Heart right ventricle (tissue), 16 donors: ENCODE measurements at regions not wholly inside any gene's neighbourhood (a gene's known extent, or its start where the extent isn't known, plus 50 kb on each side); places are given as distances from the start of the nearest gene placed in this dataset.

Experiments
- ATAC-seq, 8 donors: fragments of 200-7000 bp; cut with Tn5 transposase; one replicate each; pipeline ENCODE4 v1.9.1; 2020; ENCODE audit warnings: mild to moderate bottlenecking in 8 of 8, moderate library complexity in 8 of 8, moderate number of reproducible peaks in 1 of 8
- DNase-seq, 2 donors: peaks; one replicate each; pipeline ENCODE4 v3.0.0-alpha.2; 2020
- H3K27ac ChIP-seq, 10 donors: fragments of 200-600 bp; sonication (generic) in 2 of 10; one replicate each; pipeline versions ENCODE4 v1.5.0 to v1.8.0; 2020 to 2022; ENCODE audit warnings: mild to moderate bottlenecking in 3 of 10
- H3K27me3 ChIP-seq, 7 donors: fragments of 200-600 bp; one replicate each; pipeline ENCODE4 v1.8.0; 2021 to 2022; ENCODE audit warnings: mild to moderate bottlenecking in 2 of 7
- H3K36me3 ChIP-seq, 9 donors: fragments of 200-600 bp; sonication (generic) in 1 of 9; one replicate each; pipeline versions ENCODE4 v1.5.0 to v1.8.0; 2020 to 2022; ENCODE audit warnings: mild to moderate bottlenecking in 2 of 9
- H3K4me1 ChIP-seq, 9 donors: fragments of 200-600 bp; sonication (generic) in 1 of 9; one replicate each; pipeline versions ENCODE4 v1.5.0 to v1.8.0; 2020 to 2022; ENCODE audit warnings: mild to moderate bottlenecking in 4 of 9
- H3K4me3 ChIP-seq, 10 donors: fragments of 200-600 bp; sonication (generic) in 2 of 10; one replicate each; pipeline versions ENCODE4 v1.5.0 to v1.8.0; 2020 to 2022; ENCODE audit warnings: mild to moderate bottlenecking in 7 of 10, moderate library complexity in 2 of 10
- H3K9me3 ChIP-seq, 11 donors: fragments of 200-600 bp in 10 of 11; sonication (generic) in 2 of 11; one replicate each; pipeline versions ENCODE4 v1.5.0 to v1.8.0; 2013 to 2022; ENCODE audit warnings: mild to moderate bottlenecking in 2 of 11, control low read depth in 1 of 11, moderate library complexity in 1 of 11
- CTCF ChIP-seq, 9 donors: fragments of 200-600 bp; sonication (generic) in 2 of 9; IDR thresholded peaks; one replicate each; pipeline versions ENCODE4 v1.5.0 to v1.8.0; 2021 to 2022; ENCODE audit warnings: antibody characterized with exemption in 9 of 9, mild to moderate bottlenecking in 5 of 9, moderate library complexity in 1 of 9
- WGBS, 2 donors: extraction: QIAGEN DNeasy Blood & Tissue Kit; methylation state at CpG; one replicate each; pipeline ENCODE4 v1.1.7; 2013; ENCODE audit warnings: inconsistent platforms in 1 of 2; 5-methylcytosine and 5-hydroxymethylcytosine counted together
- intact Hi-C, 10 donors: fragments of 100-400 bp; cut with DNase I; formaldehyde crosslinking; loops; one replicate each; pipeline versions ENCODE4 v1.11.1 to v1.14.2; 2022
- donor health status: Arrhythmogenic right ventricular cardiomyopathy.
- donor health status: ischemic (EF 13 %, LVEDD 7.1; RV severe dilation, severe dysfunction).
- donor health status: healthy with polysubstance abuse.
- donor health status: DM: no; HTN: yes; CAD: no.
- donor health status: DM: no; HTN: no; CAD: no.
- donor health status: ischemic (EF 25% LVEDD 6.9; RV normal size, moderate dysfunction).
- donor health status: ischemic (EF 25% LVEDD 5.7; RV mildly dilated, moderate dysfunction).
- donor health status: healthy.
- donor health status: DM: yes; HTN: yes; CAD: no.
- donor health status: Ischemic cardiomyopathy.
- donor health status: ischemic (EF 35%, LVEDD 5.7; RV mildly dilated, moderate dysfunction).
- donor health status: nonischemic (EF 11% LVEDD 7.7; RV severe dilation, severe dysfunction).
- donor health status: DM: yes; HTN: yes; CAD: no.
- donor health status: PGD.
- donor health status: ischemic (EF 29% LVEDD 5.4; RV normal size, mild dysfunction).
- donor health status: nonischemic (EF 23%, LVEDD 6.1; RV moderate dilation, normal function).

- Histone ChIP-seq H3K36me3 (no peaks in the 10 kb centered on the region), H3K9me3 (no peaks in the 10 kb centered on the region), H3K27ac (peak overlapping the region in 6 of 10 donors; percentile 2 to 74 (median 56)), H3K4me3 (no peak overlapping the region), H3K27me3 (no peaks in the 10 kb centered on the region), H3K4me1 (peaks cover 0 to 36% (median 17%) of the 10 kb centered on the region in 9 donors)
- WGBS, 2 donors = 63 to 67% methylated on average over 2 of the region's 2 CpGs
- ATAC-seq (no peak), DNase-seq (no peak)
- intact Hi-C loops = loop anchor here in 3 of 10 donors (5.0 to 10.0 kb wide), 3 partner anchors 290 to 450 kb away; partner anchors contain the start of gene ZNF608 (in 1 of the 3)
- TF ChIP-seq CTCF (IDR thresholded peaks at IDR 0.05) = no peak
Observed at GRCh38 chr5:125197321-125197720, 450.9 kb upstream of the ZNF608 start.

GRCh38 chr5:125198270-125198974 lies 452.0 kb upstream of the ZNF608 start:
- Histone ChIP-seq H3K9me3 (no peaks in the 10 kb centered on the region), H3K4me1 (peaks cover 0 to 36% (median 17%) of the 10 kb centered on the region in 9 donors), H3K27ac (peak overlapping the region in 6 of 10 donors; percentile 28 to 74 (median 60)), H3K27me3 (no peaks in the 10 kb centered on the region), H3K36me3 (no peaks in the 10 kb centered on the region), H3K4me3 (no peak overlapping the region)
- ATAC-seq (peak; percentile 48 to 85 (median 74)), DNase-seq (peak; percentile 51 to 89)
- intact Hi-C loops = loop anchor here in 3 of 10 donors (5.0 to 10.0 kb wide), 3 partner anchors 291 to 451 kb away; partner anchors contain the start of gene ZNF608 (in 1 of the 3)
- no peak for TF ChIP-seq CTCF (IDR thresholded peaks at IDR 0.05)
- WGBS, 2 donors = 16 to 34% methylated on average over 3 of the region's 3 CpGs

GRCh38 chr5:125199373-125199772 lies 452.9 kb upstream of the ZNF608 start:
- DNase-seq (no peak), ATAC-seq (no peak)
- intact Hi-C loops = loop anchor here in 3 of 10 donors (5.0 to 10.0 kb wide), 3 partner anchors 292 to 452 kb away; partner anchors contain the start of gene ZNF608 (in 1 of the 3)
- Histone ChIP-seq H3K27me3 (no peaks in the 10 kb centered on the region), H3K36me3 (no peaks in the 10 kb centered on the region), H3K9me3 (no peaks in the 10 kb centered on the region), H3K4me1 (peaks cover 0 to 36% (median 17%) of the 10 kb centered on the region in 9 donors), H3K27ac (no peak overlapping the region), H3K4me3 (no peak overlapping the region)
- 88% methylated on average over 2 of the region's 2 CpGs for whole genome bisulfite sequencing, 2 donors
- TF ChIP-seq CTCF (IDR thresholded peaks at IDR 0.05) = no peak

GRCh38 chr5:125199968-125200865 lies 453.8 kb upstream of the ZNF608 start:
- H3K4me1 ChIP-seq = peaks cover 0 to 36% (median 17%) of the 10 kb centered on the region in 9 donors
- no peaks in the 10 kb centered on the region for H3K36me3 ChIP-seq
- peak overlapping the region in 7 of 10 donors; percentile 9 to 40 (median 36) for H3K4me3 ChIP-seq
- peak overlapping the region in 1 of 10 donors; percentile 9 for H3K27ac ChIP-seq
- no peak for TF ChIP-seq CTCF (IDR thresholded peaks at IDR 0.05)
- ATAC-seq (peak in 2 of 8 donors; percentile 23 to 34), DNase-seq (no peak)
- intact Hi-C loops = loop anchor here in 3 of 10 donors (5.0 to 10.0 kb wide), 3 partner anchors 293 to 453 kb away; partner anchors contain the start of gene ZNF608 (in 1 of the 3)
- H3K27me3 ChIP-seq = no peaks in the 10 kb centered on the region
- 20 to 30% methylated on average over 17 of the region's 17 CpGs for WGBS, 2 donors
- no peaks in the 10 kb centered on the region for H3K9me3 ChIP-seq
